Suprapubic skin (tissue), 4 donors: ENCODE measurements at regions not wholly inside any gene's neighbourhood (a gene's known extent, or its start where the extent isn't known, plus 50 kb on each side); places are given as distances from the start of the nearest gene placed in this dataset.

Source experiments
- DNase-seq, 2 donors: peaks; one replicate each; pipeline ENCODE4 v3.0.0-alpha.2; 2019; ENCODE audit warnings: low spot score in 2 of 2
- H3K27ac ChIP-seq: fragments of 200-600 bp; sonication (generic); one replicate; pipeline ENCODE4 v1.5.1; 2019
- H3K27me3 ChIP-seq: fragments of 200-600 bp; sonication (generic); one replicate; pipeline ENCODE4 v1.5.1; 2019
- H3K36me3 ChIP-seq: fragments of 200-600 bp; sonication (generic); one replicate; pipeline ENCODE4 v1.5.1; 2019
- H3K4me1 ChIP-seq: fragments of 200-600 bp; sonication (generic); one replicate; pipeline ENCODE4 v1.5.1; 2019
- H3K4me3 ChIP-seq: fragments of 200-600 bp; sonication (generic); one replicate; pipeline ENCODE4 v1.5.1; 2019; ENCODE audit warnings: mild to moderate bottlenecking
- H3K9me3 ChIP-seq: fragments of 200-600 bp; sonication (generic); one replicate; pipeline ENCODE4 v1.5.1; 2019
- EP300 ChIP-seq: sonication (generic); formaldehyde crosslinking; IDR thresholded peaks from one replicate; pipeline ENCODE4 v1.6.1; 2017; ENCODE audit warnings: antibody characterized with exemption
- POLR2A ChIP-seq, 2 donors: fragments of 450-650 bp; IDR thresholded peaks; one replicate each; pipeline ENCODE4 v1.6.1; 2017; ENCODE audit warnings: antibody characterized with exemption in 2 of 2, mild to moderate bottlenecking in 2 of 2, moderate library complexity in 2 of 2
- POLR2AphosphoS5 ChIP-seq, 3 donors: sonication (generic); formaldehyde crosslinking; IDR thresholded peaks; one replicate each; pipeline ENCODE4 v1.6.1; 2017; ENCODE audit warnings: antibody characterized with exemption in 3 of 3
- WGBS: methylation state at CpG from one replicate; pipeline ENCODE4 v1.1.5; 2018; 5-methylcytosine and 5-hydroxymethylcytosine counted together
- TF ChIP-seq, protein P1 (sequence below), 2 donors: fragments of 200-600 bp in 1 of 2; fragments of 450-650 bp in 1 of 2; sonication (generic) in 1 of 2; IDR thresholded peaks; one replicate each; pipeline ENCODE4 v1.5.1; 2016 to 2019; ENCODE audit warnings: antibody characterized with exemption in 2 of 2, mild to moderate bottlenecking in 1 of 2, moderate library complexity in 1 of 2

DNA sequence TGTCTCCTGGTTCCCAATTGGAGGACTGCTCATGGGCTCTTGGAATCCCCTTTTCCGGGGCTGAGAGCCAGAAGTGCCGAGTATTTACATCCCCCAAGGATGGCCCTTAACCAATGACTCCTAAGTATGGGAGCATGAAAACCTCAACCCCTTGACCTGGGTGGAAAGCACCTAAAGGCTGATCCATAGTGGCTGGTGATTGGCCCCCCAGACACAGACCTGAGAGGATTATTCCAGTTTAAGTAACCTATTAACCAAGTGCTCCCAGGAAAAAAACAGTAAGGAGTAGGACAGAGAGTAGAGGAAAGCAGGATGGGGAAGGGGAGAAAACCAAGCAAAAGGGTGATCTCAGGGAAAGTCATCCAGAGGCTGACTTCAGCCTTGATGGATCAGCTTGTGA is 206.1 kb upstream of the RND3 start:
- Histone ChIP-seq H3K36me3 (no peaks in the 10 kb centered on the region), H3K4me1 (no peaks in the 10 kb centered on the region), H3K9me3 (no peaks in the 10 kb centered on the region), H3K27me3 (no peaks in the 10 kb centered on the region), H3K4me3 (no peak overlapping the region), H3K27ac (no peak overlapping the region)
- no peak for TF ChIP-seq EP300
- no peak for TF ChIP-seq POLR2A (IDR thresholded peaks at IDR 0.05)
- 93% methylated on average over 2 of the region's 2 CpGs for WGBS
- DNase-seq: no peak

DNA sequence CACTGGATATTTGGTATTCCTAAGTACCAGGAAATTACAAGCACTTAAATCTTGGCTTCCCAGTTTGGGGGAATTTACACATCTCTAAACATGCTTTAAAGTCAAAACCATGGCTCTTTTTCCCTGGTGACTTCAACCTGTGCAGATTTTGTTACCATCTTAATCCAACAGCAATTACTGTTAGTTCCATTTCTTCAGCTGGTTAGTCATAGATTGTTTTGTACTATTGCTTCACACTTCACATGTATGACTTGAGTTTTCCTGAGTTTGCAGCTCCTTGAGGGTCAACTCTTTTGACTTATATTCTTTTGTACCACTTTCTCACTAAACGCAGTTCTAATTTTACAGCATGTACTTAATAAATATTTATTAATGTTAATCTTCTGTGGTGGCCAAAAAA is 203.4 kb upstream of the RND3 start:
- H3K36me3 ChIP-seq: no peaks in the 10 kb centered on the region
- no peaks in the 10 kb centered on the region for H3K9me3 ChIP-seq
- no peak for DNase-seq
- H3K27ac ChIP-seq: no peak overlapping the region
- no peak overlapping the region for H3K4me3 ChIP-seq
- 90% methylated on average over 1 of the region's 1 CpG for WGBS
- H3K4me1 ChIP-seq: no peaks in the 10 kb centered on the region
- TF ChIP-seq, protein P1, sequence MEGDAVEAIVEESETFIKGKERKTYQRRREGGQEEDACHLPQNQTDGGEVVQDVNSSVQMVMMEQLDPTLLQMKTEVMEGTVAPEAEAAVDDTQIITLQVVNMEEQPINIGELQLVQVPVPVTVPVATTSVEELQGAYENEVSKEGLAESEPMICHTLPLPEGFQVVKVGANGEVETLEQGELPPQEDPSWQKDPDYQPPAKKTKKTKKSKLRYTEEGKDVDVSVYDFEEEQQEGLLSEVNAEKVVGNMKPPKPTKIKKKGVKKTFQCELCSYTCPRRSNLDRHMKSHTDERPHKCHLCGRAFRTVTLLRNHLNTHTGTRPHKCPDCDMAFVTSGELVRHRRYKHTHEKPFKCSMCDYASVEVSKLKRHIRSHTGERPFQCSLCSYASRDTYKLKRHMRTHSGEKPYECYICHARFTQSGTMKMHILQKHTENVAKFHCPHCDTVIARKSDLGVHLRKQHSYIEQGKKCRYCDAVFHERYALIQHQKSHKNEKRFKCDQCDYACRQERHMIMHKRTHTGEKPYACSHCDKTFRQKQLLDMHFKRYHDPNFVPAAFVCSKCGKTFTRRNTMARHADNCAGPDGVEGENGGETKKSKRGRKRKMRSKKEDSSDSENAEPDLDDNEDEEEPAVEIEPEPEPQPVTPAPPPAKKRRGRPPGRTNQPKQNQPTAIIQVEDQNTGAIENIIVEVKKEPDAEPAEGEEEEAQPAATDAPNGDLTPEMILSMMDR (IDR thresholded peaks at IDR 0.05): no peak
- no peak for TF ChIP-seq POLR2A (IDR thresholded peaks at IDR 0.05)
- TF ChIP-seq EP300: no peak
- TF ChIP-seq POLR2AphosphoS5 (IDR thresholded peaks at IDR 0.05): no peak
- H3K27me3 ChIP-seq: no peaks in the 10 kb centered on the region

GRCh38 chr2:150690261-150690660 is 202.8 kb upstream of the RND3 start:
- H3K4me1 ChIP-seq: no peaks in the 10 kb centered on the region
- no peaks in the 10 kb centered on the region for H3K27me3 ChIP-seq
- DNase-seq: no peak
- WGBS: 75% methylated on average over 2 of the region's 2 CpGs
- no peak for TF ChIP-seq POLR2AphosphoS5 (IDR thresholded peaks at IDR 0.05)
- TF ChIP-seq, protein P1 (IDR thresholded peaks at IDR 0.05): no peak
- TF ChIP-seq POLR2A (IDR thresholded peaks at IDR 0.05): no peak
- no peak for TF ChIP-seq EP300
- H3K9me3 ChIP-seq: no peaks in the 10 kb centered on the region
- no peak overlapping the region for H3K4me3 ChIP-seq
- H3K27ac ChIP-seq: no peak overlapping the region
- H3K36me3 ChIP-seq: no peaks in the 10 kb centered on the region

- H3K36me3 ChIP-seq: no peaks in the 10 kb centered on the region
- no peaks in the 10 kb centered on the region for H3K9me3 ChIP-seq
- no peak for DNase-seq
- peak overlapping the region; percentile 22 for H3K27ac ChIP-seq
- 48% methylated on average over 2 of the region's 2 CpGs for WGBS
- H3K4me3 ChIP-seq: no peak overlapping the region
- H3K4me1 ChIP-seq: no peaks in the 10 kb centered on the region
- no peaks in the 10 kb centered on the region for H3K27me3 ChIP-seq
- TF ChIP-seq, protein P1 (IDR thresholded peaks at IDR 0.05): no peak
- TF ChIP-seq EP300 (no peak), POLR2A (IDR thresholded peaks at IDR 0.05) (no peak), POLR2AphosphoS5 (IDR thresholded peaks at IDR 0.05) (no peak)
These were observed 202.1 kb upstream of the RND3 start for GRCh38 chr2:150689590-150689989.

- Histone ChIP-seq H3K4me3 (no peak overlapping the region), H3K4me1 (no peaks in the 10 kb centered on the region), H3K36me3 (no peaks in the 10 kb centered on the region), H3K27me3 (no peaks in the 10 kb centered on the region), H3K27ac (no peak overlapping the region), H3K9me3 (no peaks in the 10 kb centered on the region)
- no peak for TF ChIP-seq EP300
- TF ChIP-seq, protein P1 (IDR thresholded peaks at IDR 0.05): no peak
- TF ChIP-seq POLR2AphosphoS5 (IDR thresholded peaks at IDR 0.05): no peak
- TF ChIP-seq POLR2A (IDR thresholded peaks at IDR 0.05): no peak
- WGBS: 54% methylated on average over 3 of the region's 3 CpGs
- DNase-seq: no peak
These were observed 200.5 kb upstream of the RND3 start for GRCh38 chr2:150688016-150688415.

GRCh38 chr2:150686391-150686790 is 198.9 kb upstream of the RND3 start:
- Histone ChIP-seq H3K4me1 (no peaks in the 10 kb centered on the region), H3K36me3 (no peaks in the 10 kb centered on the region), H3K9me3 (no peaks in the 10 kb centered on the region), H3K27ac (no peak overlapping the region), H3K4me3 (no peak overlapping the region), H3K27me3 (no peaks in the 10 kb centered on the region)
- DNase-seq: no peak
- TF ChIP-seq POLR2AphosphoS5 (IDR thresholded peaks at IDR 0.05) (no peak), EP300 (no peak), POLR2A (IDR thresholded peaks at IDR 0.05) (no peak)
- TF ChIP-seq, protein P1 (IDR thresholded peaks at IDR 0.05): no peak
- 94% methylated on average over 1 of the region's 1 CpG for WGBS
